Left lobe of liver (tissue), 2 donors: ENCODE measurements at regions not wholly inside any gene's neighbourhood (a gene's known extent, or its start where the extent isn't known, plus 50 kb on each side); places are given as distances from the start of the nearest gene placed in this dataset.
"Not testable (repeated sequence)": the region's sequence is repeated elsewhere in the genome, so short reads cannot be mapped to it uniquely, and the experiment has no call there.

ENCODE experiments used
- ATAC-seq: fragments of 200-7000 bp; cut with Tn5 transposase; one replicate; pipeline ENCODE4 v1.9.1; 2020; ENCODE audit warnings: mild to moderate bottlenecking, moderate library complexity
- DNase-seq: peaks from one replicate; pipeline ENCODE4 v3.0.0-alpha.2; 2020; ENCODE audit warnings: low spot score
- donor health status: DM: no; HTN: no; CAD: no; lungs with moderate emphysema.
- donor health status: DM: no; HTN: yes; CAD: no.

DNA sequence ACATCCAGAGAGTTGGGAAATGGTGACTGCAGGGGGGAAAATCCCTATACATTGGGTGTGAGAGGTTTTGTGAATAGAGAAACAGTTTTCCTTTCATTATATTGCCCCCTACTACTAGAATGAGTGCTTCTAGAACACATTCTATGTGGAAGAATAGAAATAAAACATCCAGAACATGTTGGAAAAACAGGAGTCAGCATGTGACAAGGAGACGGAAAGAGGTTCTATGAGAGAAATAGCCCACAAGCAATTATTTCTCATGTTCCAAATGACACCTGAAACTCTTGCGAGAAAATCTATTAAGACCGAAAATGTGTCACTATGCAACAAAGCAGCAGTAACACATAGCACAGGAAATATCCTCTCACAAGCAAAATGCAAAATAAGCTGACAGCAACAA is 202.7 kb upstream of the SPOPL start:
- no peak for ATAC-seq
- DNase-seq, result no peak

DNA sequence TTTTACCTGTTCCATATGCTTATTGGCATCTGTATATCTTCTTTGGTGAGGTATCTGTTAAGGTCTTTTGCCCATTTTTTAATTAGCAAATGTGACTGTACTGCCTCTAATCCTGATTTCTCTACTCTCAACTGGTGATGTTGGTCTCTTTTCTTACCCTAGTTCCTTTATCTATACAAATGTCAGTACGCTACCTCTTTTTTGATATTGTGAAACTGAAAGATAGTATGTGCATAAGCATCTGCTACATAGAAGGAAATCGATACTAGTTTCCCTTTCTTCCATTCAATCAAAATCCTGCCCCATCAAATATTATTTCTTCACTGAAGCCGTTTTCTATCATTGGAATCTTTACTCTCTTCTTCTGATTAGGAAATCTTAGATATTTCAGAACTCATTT is 194.9 kb upstream of the SPOPL start:
- no peak for ATAC-seq
- no peak for DNase-seq

DNA sequence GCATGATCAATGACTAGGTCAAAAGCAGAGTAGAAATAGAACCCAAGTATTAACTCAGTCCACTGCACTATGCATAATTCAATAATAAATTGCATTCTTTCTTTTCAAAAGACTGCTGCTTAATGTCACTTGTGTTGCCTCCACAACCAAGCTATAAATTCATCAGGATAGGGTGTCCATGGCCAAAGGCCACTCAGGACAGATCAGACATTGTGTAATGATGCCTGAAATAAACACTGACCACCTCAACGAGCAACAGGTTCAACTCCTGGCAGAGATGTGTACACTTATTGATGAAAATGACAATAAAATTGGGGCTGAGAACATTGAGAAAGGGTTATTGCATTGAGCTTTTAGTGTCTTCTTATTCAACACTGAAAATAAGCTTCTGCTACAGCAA is 194.5 kb upstream of the SPOPL start:
- peak; percentile 84 for ATAC-seq
- no peak for DNase-seq

DNA sequence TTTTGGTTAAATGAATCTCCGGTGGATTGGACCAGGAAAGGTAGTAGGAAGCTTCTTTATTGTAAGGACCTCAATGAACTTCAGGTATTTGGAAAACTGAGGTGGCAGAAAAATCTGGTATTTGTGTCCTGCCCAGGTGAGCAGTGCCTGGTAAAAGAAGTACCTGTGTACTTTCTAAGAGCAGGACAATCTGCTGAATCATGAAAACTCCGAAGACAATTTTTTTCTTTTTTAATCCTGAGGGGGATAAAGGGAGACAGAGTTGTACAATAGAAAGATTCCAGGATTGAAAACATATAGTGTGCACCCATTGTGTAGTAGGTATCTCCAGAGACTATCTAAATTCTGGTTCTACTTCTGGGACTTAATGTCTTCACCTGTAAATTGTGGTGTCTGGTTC is 191.8 kb upstream of the SPOPL start:
- ATAC-seq (no peak), DNase-seq (no peak)

DNA sequence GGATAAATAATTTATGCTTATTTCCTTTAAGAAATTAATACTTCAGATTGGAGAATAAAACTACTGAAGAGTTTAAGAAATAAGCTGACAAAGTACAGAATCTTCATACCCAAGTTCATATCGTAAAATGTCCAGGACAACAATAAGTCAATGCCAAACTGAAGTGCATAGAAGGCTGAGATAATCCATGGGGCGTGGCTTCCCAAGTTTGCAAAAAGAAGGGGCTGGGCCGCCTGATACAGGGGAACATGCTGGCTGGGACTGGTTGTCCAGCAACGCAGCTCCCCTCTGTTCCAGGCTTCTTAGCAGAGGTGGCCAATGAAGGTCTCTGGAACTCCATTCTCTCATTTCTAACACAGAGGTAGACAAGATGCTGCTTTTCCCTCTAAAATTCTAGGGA is 189.5 kb upstream of the SPOPL start:
- no peak for ATAC-seq
- DNase-seq, result no peak

DNA sequence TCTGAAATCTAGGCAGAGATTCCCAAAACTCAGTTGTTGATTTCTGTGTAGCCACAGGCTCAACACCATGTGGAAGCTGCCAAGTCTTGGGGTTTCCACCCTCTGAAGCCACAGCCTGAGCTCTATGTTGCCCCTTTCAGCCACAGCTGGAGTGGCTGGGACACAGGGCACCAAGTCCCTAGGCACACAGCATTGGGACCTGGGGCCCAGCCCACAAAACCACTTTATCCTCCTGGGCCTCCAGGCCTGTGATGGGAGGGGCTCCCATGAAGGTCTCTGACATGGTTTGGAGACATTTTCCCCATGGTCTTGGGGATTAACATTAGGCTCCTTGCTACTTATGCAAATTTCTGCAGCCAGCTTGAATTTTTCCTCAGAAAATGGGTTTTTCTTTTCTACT is 186.0 kb upstream of the SPOPL start:
- not testable (repeated sequence) for ATAC-seq, DNase-seq

DNA sequence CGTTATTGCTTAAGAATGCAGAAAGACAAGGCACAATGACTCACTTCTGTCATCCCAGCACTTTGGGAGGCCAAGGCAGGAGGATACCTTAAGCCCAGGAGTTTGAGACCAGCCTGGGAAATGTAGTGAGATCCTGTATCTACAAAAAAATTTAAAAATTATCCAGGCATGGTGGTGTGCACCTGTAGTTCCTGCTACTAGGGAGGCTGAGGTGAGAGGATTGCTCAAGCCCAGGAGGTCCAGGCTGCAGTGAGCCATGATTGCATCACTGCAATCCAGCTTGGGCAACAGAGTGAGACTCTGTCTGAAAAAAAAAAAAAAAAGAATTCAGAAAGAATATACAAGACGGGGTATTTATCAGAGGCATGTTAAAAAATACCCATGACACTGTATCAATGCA is 182.0 kb upstream of the SPOPL start:
- ATAC-seq (no peak), DNase-seq (no peak)

DNA sequence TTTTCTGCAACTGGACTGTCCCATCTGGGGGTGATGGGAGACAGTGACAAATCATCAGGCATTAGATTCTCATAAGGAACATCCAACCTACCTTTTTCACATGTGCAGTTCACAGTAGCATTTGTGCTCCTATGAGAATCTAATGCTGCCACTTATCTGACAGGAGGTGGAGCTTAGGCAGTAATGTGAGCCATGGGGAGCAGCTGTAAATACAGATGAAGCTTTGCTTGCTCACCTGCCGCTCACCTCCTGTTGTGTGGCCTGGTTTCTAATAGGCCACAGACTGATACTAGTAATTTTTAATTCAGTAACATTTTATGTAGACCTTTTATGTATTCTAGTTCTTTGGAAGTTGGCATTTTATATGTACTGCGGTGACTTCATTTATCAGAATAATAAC is 180.1 kb upstream of the SPOPL start:
- ATAC-seq, result no peak

DNA sequence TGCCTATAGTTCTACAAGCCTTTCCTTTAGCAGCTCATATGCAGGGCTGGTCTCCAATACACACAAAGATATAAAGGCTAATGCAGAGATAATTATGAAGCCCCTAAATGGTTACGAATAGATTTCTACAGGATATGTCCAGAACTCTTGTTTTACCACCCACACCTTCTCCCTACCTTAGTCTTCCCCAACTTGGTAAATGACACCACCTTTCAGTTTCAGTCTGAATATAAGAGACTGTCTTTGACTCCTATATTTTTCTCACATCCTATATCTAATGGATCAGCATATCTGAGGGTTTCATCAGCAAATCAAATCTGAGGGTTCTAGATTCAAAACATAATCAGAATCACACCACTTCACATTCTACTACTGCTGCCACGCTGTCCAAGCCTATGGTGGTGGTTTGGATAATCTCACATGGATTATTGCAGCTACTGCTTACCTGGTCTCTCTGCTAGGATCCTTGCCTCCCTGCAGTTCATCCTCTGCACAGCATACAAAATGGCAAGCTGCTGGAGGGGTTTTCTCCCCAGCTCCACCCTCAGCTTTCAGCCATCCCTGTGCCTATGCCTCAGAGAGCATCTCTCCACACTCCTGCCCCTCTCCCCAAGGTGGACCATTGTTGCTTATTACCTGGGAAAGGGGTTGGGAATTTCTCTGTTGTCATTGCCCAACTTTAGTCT is 178.0 kb upstream of the SPOPL start:
- DNase-seq (no peak), ATAC-seq (no peak)

More for the DNA sequence above, 180.1 kb upstream of the SPOPL start:
- DNase-seq, result no peak

DNA sequence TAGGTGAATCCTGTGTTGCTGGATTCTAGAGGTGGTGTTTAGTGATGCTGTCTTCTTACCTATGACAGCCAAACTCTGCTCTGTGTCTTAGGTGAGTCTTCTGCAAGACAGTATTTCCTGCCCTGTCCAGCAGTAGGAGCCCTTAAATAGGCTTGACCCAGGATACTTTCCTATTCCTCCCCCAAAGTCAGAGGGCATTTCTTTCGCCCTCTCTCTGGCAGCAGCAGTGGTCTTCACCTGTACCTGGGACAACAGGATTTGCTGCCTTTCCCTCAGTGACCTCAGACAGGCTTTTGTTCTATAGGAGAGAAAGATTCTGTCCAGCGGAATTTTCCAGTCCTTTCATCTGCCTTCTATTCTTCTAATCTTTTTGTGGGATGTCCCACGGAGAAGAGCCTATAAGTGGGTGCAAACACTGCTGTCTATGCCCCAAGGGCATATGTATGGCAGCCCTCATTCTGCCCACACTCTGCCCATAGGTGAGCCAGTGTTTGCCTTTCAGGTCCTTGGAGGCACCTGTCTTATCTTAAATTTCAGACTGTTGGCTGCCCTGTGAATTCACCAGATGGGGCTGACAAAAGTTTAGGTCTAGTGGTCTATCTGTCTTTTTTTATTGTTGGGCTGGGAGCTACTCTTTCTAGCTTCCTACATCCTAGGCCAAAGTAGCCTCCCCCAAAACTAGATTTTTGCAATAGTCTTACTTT is 177.3 kb upstream of the SPOPL start:
- DNase-seq, result no peak
- ATAC-seq, result peak; percentile 40

DNA sequence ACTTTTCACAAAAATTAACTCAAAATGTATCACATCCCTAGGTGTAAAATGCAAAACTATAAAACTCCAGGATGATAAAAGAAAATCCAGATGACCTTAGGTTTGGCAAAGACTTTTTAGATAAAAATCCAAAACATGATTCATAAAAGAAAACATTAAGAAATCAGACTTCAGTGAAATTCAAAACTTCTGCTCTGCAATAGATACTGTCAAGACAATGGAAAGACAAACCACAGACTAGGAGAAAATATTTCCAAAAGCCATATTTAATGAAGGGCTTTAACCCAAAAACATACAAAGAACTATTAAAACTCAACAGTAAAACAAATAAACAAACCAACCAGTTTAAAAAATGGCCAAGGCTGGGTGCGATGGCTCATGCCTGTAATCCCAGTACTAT is 173.6 kb upstream of the SPOPL start:
- ATAC-seq (no peak), DNase-seq (no peak)

DNA sequence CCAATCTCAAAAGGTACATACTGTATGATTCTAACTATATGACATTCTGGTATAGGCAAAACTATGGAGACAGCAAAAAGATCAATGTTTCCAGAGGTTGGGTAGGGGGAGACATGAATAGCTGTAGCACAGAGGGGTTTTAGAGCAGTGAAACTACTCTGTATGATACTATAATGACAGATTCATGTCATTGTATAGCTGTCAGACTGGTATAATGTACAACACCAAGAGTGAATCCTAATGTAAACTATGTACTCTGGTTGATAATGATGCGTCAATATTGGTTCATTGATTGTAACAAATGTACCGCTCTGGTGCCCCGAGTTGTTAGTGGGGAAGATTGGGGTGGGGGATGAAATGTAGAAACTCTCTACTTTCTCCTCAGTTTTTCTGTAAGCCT is 172.4 kb upstream of the SPOPL start:
- DNase-seq, result no peak

DNA sequence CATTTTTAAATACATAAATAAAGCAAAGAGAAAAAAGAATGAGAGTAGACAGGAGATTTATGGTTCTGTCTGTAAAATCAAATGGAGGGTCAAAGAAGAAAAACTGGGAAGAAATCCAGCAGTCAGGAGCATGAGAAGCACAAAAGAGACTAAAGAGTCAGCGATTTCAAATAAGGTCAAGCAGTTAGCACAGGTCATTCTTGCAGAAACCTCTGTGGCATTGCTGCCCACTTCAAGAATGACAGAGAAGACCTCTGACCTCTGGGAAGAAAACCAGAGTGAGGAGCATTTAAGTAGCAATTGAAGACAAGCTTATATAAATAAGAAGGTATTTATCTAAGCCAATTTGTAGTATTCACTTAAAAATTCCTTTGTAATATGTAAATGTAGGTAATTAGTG is 172.0 kb upstream of the SPOPL start:
- DNase-seq, result no peak
- no peak for ATAC-seq

More for the DNA sequence above, 172.4 kb upstream of the SPOPL start:
- ATAC-seq, result no peak

DNA sequence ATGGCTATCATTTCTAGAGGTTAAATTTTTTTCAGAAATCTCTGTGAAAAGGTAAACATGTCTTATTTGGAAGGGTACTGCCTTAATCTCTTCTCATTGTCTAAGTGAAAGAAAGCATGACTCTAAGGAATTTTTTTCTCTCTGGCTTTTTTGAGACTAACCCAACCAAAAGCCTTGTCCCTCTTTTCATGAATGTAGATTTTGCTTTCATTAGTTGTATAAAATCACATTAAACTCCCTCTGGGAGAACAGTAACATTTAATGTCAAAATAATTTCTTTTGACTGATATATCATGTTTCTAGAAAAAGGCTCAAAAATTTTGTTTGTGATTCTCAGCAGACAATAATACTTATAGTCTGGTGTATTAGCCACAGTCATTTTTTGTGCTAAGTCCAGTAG is 168.4 kb upstream of the SPOPL start:
- no peak for ATAC-seq

DNA sequence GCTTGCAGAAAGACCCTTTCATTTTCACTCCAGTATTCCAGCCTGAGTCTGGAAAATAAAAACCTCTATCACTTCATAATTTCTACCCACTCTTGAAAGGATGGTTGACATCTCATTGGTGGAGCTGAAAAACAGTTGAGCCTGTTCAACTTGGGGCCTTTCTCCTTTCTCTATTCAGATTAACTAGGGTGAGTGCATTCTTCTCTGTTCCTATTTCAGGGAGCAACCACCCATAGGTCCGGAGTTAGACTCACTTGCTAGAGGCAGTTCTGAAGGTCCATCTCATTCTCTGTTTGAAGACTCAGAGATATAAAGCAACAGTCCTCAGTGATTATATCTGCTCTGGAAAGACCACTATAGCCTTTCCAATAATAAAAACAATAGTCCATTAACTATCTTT is 167.9 kb upstream of the SPOPL start:
- DNase-seq (no peak), ATAC-seq (no peak)

More for the DNA sequence above, 168.4 kb upstream of the SPOPL start:
- DNase-seq, result no peak

DNA sequence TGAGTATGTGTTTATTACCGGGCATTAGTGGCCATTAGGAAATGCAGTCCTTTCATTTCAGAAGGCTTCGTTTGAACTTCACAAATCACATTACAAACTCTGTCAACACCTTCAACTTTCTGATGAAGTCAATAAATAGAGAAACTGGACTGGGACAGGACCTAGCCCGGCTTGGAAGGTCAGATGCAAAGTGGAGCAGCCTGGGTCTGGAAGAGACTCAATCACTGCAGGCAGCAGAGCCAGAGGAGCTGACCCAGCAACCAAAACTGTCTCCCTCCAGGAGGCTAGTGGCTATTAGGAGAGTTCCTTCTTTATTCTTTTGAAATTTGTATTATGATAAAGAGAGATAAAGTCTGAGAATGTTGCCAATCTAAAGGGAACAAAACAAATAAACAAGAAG is 167.2 kb upstream of the SPOPL start:
- DNase-seq (no peak), ATAC-seq (peak; percentile 58)

DNA sequence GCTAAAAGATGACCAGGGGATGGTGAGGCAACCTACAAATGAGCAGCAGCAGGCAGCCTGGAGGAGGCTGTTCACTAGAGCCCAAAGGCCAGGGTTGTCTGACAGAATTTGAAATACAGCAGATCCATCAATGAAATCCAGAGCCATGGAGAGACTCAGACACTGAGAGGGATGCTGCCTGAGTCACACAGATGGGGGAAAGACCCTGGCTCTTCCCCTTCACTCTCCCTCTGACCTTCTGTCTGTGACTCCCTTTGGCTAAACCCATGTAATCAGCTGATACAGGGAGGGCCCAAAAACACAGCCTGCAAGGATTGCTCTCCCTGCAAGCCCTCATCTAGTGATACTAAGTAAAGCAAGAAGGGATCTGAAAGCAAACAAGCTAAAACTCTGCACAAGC is 166.5 kb upstream of the SPOPL start:
- DNase-seq (no peak), ATAC-seq (no peak)

DNA sequence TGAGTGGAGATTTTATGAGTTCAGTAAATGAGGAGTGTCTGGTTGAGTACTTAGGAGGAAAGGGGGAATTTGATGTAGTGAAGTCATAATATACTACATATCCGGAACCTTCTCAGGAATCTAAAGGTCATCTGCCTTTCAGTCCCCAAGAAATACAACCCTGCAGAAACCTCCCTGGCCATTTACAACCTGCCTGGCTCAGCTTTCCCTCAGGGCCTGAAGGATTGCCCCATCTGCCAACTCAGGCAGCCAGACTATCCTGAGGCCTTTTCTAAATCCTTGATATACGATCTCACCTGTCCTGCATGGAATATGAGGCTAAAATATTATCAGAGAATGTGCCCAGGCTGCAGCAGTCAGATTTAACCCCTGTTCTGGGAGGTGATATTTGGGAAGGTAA is 165.4 kb upstream of the SPOPL start:
- no peak for ATAC-seq
- DNase-seq, result no peak

DNA sequence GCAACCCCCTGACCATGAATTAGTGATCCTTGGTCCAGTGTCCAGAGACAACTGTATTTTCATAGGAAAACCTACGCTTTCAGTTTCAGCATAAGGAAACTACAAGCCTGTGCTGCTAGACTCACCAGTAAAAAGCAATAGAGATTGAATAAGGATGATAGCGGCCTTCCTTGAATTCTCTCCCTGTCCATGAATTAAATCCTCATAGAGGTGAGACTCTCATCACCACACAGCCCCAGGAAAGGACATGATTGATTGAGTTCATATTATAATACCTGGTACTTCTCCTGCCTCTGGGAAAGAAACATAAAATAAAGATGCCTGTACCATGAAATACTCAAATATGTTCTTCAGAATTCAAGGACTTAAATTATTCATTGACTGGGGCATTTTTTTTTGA is 146.3 kb upstream of the SPOPL start:
- ATAC-seq (no peak), DNase-seq (no peak)

DNA sequence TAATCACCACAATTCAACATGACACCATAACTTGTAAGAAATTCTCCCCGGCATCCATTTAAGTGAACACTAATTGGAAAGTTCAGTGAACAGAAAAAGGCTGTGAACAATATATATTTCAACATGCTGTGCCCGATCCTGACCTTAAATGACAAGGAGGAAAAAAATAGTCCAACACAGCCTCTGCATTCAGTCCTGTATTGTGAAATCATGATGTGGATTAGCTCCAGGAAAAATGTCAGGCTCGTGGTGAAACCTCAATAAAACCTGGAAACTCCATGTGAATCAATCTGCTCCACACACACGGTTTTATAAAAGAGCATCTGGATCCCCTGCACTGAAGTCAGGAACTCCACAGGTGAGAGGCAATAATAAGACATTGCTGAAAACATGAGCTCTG is 145.4 kb upstream of the SPOPL start:
- ATAC-seq (peak; percentile 94), DNase-seq (peak; percentile 50)

DNA sequence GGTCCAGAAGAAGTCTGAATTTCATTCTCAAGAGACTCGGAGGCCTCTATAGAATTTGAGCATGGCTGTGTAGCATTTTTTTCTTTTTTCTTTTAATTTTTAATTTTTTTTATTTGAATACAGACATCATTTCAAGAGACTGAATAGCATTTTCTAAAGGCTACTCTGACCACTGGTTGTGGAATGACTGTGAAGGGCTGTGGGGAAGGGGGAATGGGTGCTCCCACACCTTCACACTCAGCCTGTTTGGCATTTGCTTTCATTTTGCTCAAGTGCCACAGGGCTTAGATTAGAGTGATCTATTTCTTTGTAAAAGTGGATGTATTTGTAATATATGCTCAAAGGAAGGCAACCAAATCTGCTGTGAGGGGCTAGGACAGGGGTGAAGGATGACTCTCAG is 142.0 kb upstream of the SPOPL start:
- no peak for DNase-seq

DNA sequence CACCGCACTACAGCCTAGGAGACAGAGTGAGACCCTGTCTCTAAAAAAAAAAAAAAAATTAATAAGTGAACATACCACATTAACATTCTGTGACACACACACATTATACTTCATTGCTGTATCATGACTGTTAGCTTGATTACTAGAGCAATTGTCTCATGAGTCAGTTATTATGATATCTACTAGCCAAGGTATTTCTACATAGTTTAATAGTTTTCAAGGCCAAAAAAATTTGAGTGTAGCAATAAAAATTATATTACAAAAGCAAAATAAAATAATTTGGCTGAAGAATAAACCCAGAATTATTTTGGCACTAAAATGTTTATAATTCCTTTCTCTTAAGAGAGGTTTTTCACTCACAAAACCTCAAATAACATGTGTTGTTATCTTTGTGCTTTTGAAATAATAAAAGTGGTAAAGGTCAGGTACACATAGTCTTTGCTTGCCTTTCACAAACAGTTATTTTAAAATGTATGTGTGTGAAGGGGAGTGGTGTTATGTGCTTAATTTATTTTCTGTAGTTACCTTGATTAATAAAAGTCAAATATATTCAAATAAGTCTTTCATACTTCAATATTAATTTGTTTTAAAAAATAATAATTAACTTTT is 136.9 kb upstream of the SPOPL start:
- ATAC-seq (peak; percentile 67), DNase-seq (no peak)

More for the DNA sequence above, 142.0 kb upstream of the SPOPL start:
- no peak for ATAC-seq
